NCI-H2227 (cell line): ENCODE measurements at regions not wholly inside any gene's neighbourhood (a gene's known extent, or its start where the extent isn't known, plus 50 kb on each side); places are given as distances from the start of the nearest gene placed in this dataset.

Experiments used
- DNase-seq: peaks from one replicate; lab custom pipeline; 2025; ENCODE audit not compliant: unreplicated experiment; lab: John Stamatoyannopoulos, UW

DNA sequence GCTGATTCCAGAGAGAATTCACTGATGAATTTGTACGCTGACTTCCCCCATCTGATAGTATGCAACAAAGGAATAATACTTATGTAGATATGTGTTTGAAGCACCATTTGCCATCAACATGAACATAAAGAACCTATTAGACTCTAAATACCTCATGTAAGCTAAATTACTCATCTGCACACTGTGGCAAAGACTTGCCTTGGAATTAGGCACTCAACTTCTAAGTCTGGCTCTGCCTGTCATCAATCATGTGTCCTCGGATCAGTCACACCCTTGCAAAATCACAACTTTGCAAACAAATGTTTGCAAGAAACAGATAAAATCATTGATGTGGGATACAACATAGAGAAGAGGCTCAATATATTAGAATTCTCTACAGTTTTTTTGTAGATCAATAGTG lies 169.9 kb upstream of the LDB2 start:
- DNase-seq: no peak

- DNase-seq: no peak
Observed at GRCh38 chr4:17066972-17067371, 168.5 kb upstream of the LDB2 start.

DNA sequence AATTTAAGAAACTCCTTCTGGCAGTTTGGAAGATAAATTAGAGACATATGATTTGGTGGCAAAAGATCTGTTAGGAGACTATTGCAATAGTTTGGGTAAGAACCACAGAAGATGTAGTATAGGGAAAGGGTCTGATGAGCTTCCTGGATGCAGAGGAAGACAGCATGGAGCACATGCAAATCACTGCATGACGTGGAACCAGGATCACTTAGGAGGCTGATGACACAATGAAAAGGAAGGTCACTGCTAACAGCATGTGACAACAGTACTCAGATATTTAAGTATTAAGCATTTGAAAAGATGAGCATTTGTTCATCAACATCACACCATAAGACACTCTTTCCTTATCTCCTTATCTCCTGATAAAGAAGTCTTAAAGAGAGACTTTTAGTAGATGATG lies 167.8 kb upstream of the LDB2 start:
- DNase-seq: no peak

DNA sequence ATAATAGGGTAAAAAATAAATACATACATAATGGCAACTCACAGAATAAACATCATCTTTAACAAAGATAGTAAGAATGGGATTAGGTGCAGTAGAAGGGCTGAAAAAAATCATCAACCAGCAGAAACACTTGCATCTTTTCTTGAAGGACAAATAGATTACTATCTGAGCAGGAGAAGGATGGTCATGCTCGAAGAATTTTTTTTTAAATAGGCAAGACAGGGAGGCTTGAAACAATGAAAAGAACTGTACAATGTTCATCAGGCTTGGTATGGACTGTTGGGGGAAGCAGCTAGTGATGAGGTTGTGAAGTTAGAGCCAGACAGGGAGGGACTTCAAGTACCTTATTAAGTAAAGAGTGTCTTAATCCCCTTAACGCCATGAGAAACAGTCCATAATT lies 167.4 kb upstream of the LDB2 start:
- DNase-seq: no peak

- no peak for DNase-seq
Observed at GRCh38 chr4:17064959-17065358, 166.5 kb upstream of the LDB2 start.

- DNase-seq: no peak
Observed at GRCh38 chr4:17063888-17064287, 165.4 kb upstream of the LDB2 start.

GRCh38 chr4:17060230-17060629 lies 161.8 kb upstream of the LDB2 start:
- DNase-seq: no peak

DNA sequence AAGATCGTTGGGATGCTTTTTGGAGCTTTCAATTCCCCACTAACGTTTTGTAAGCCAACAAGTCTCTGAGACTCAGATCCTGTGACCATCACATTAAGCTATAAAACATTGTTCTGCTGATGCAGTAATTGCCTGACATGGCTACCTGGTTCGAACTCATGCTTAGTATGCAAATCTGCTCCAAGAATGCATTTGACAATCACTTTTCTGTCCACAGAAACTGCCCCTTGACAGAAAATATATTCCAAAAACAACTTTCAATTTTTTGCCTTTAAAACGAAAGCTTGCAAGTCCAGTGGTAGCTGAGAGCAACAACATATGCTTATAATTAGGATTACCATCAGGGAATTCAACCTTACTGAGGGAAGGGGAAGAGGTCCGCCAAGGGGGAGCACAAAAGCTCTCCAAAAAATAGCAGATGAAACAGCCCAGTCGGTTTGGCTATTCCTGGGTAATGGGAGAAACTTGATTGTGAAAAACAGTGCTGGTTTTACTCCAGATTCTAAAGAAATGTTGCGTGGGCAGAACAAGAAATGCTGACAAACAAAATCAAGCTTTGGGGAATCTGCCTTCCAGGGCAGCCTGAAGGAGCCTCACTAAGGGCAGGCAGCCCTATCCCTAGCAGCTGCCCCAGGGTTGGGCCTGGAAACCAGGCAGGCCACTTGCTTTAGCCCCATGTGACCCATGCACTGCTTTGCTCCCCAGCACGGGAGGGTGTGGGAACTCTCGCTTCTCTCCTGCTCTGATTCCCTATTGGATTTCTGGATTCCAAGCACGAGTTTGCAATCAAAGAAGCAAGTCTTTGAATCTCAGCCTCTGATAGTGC lies 160.7 kb upstream of the LDB2 start:
- DNase-seq: no peak

GRCh38 chr4:17058536-17058915 lies 160.1 kb upstream of the LDB2 start:
- no peak for DNase-seq

GRCh38 chr4:17057035-17057434 lies 158.6 kb upstream of the LDB2 start:
- DNase-seq: no peak

- no peak for DNase-seq
Observed at GRCh38 chr4:17055788-17056187, 157.3 kb upstream of the LDB2 start.

GRCh38 chr4:17045866-17046265 lies 147.4 kb upstream of the LDB2 start:
- DNase-seq: no peak

DNA sequence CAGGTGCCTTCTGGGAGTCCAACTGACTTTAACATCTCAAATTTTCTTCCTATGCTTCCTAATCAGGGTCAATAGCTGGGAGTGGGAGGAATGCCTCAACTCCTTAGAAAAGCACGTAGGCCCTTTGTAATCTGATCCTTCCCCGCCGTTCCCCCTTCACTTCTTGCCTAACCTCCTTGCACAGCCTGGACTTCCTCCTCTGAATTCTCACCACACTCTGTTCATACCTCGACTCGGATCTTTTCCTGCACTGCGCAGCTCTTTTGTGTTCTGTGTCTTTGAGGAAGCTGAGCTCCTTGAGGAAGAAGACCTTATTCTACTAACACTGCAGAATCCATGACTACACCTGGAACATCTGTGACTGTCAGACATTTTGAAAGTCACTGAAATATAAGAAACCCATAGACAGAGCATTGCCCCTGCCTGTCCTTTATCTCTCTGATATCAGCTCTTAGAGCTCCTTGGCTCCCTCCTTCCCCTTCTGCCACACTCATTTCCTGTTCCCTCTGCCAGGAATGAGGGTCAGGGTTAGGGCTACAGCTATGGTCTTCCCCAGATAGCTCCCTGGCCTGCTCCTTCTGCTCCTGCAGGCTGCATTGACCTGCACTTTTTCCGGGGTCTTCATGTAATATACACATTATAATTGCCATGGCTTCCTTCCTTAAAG lies 140.2 kb upstream of the LDB2 start:
- no peak for DNase-seq

DNA sequence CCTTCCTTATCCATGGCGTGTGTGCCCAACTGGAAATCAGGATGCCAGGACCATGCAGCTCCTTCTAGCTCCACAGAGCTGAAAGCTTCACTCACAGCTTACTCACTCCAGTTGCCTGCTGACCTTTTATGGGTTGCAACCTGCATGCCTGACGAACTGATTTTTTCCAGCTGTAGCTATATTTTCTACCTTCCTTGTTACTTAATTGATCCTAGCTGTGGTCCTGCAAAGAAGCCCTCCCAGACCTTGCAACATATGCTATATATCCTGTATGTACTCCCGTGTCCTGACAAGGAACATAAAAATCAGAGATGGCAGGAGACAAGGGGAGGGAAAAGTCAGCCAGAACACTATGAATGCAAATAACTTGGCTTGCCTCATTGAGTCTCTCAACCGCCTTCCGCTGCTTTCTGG lies 135.3 kb upstream of the LDB2 start:
- DNase-seq: no peak

GRCh38 chr4:17033025-17033767 lies 134.8 kb upstream of the LDB2 start:
- DNase-seq: no peak

GRCh38 chr4:17030543-17030942 lies 132.1 kb upstream of the LDB2 start:
- no peak for DNase-seq

- no peak for DNase-seq
Observed at GRCh38 chr4:17029964-17030363, 131.5 kb upstream of the LDB2 start.

DNA sequence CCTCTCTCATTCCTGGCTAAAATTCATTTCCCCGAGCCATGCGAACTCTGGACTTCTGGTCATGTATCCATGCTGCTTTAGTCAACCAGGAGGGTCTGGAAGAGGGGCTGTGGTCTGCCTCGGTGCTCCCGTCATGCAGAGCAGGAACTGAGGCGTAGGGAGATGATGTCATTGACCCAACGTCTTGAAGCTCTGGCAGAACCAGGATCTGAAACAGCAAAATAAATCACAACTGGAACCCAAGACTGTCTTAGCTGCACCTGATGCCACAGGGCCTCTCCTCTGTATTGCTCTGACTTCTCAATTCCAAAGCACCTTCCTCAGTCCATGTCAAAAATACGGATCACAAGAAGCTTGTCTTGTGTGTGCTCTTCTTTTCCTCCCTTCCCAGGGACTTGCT lies 131.0 kb upstream of the LDB2 start:
- DNase-seq: no peak

DNA sequence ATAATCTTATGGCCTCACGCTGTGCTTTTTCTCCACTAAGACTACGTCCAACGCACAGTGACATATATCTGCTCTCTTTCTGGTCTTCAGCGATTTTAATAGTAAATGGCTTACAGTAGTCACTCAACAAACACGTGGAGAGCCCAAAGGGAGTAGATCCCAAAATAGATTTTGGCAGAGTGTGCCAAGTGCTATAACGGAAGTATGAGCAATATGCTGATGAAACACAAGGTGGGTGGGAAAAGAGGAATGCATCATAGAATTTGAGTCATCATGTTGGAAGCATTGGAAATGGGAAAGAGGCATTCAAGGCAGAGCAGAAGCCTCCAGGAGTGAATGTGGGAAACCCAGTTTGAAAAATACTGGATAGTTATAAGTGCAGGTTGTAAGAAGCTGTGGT lies 129.1 kb upstream of the LDB2 start:
- DNase-seq: no peak

DNA sequence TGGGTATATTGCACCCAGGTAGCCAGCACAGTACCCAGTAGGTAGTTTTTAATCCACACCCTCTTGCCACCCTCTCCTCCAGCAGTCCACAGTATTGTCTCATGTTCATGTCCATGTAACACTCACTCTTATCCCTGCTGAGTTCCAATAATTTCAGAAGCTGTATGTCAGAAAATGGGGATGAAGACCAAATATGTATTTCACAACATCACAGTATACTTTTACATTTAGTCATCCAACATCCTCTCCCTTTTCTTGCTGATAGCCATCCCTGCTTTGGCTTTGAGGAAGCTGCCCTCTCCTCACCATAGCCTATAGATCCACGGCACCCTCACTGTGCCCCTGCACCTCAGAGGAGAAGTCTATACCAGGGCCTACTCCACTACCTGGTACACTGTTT lies 126.0 kb upstream of the LDB2 start:
- DNase-seq: no peak

- no peak for DNase-seq
Observed at GRCh38 chr4:17020901-17021300, 122.5 kb upstream of the LDB2 start.

GRCh38 chr4:17020451-17020850 lies 122.0 kb upstream of the LDB2 start:
- DNase-seq: no peak
